DOHH2 (cell line): ENCODE measurements at regions not wholly inside any gene's neighbourhood (a gene's known extent, or its start where the extent isn't known, plus 50 kb on each side); places are given as distances from the start of the nearest gene placed in this dataset.

Experiments used
- H3F3A ChIP-seq: fragments of 200-600 bp; sonication (generic), shearing (Covaris generic); 2 replicates; pipeline ENCODE4 v1.6.0; 2016; ENCODE audit warnings: antibody characterized with exemption, mild to moderate bottlenecking; ENCODE audit not compliant: control insufficient read depth, insufficient read depth
- H3K27ac ChIP-seq: fragments of 200-600 bp; sonication (generic); 2 replicates; pipeline ENCODE4 v1.5.1; 2014; ENCODE audit warnings: low read depth, mild to moderate bottlenecking, low read length, moderate library complexity
- H3K27me3 ChIP-seq: fragments of 200-600 bp; sonication (generic); 2 replicates; pipeline ENCODE4 v1.6.1; 2014; ENCODE audit warnings: mild to moderate bottlenecking, low read length, mixed read lengths; ENCODE audit not compliant: control insufficient read depth
- H3K36me3 ChIP-seq: fragments of 200-600 bp; sonication (generic); 2 replicates; pipeline ENCODE4 v1.6.1; 2014; ENCODE audit warnings: mild to moderate bottlenecking, low read length, moderate library complexity, mixed read lengths; ENCODE audit not compliant: control insufficient read depth
- H3K4me1 ChIP-seq: fragments of 200-600 bp; sonication (generic); 2 replicates; pipeline ENCODE4 v1.6.1; 2014; ENCODE audit warnings: mild to moderate bottlenecking, low read length, mixed read lengths; ENCODE audit not compliant: control insufficient read depth
- H3K4me2 ChIP-seq: fragments of 200-600 bp; sonication (generic); 2 replicates; pipeline ENCODE4 v1.6.0; 2014; ENCODE audit warnings: mild to moderate bottlenecking, low read length, moderate library complexity
- H3K4me3 ChIP-seq: fragments of 200-600 bp; sonication (generic); 2 replicates; pipeline ENCODE4 v1.5.1; 2014; ENCODE audit warnings: mild to moderate bottlenecking, low read length, mixed read lengths
- H3K79me2 ChIP-seq: fragments of 200-600 bp; sonication (generic); 2 replicates; pipeline ENCODE4 v1.6.1; 2014; ENCODE audit warnings: mild to moderate bottlenecking, low read length, mixed read lengths; ENCODE audit not compliant: control insufficient read depth
- H3K9me2 ChIP-seq: fragments of 200-600 bp; sonication (generic); replicated peaks from 2 replicates; pipeline ENCODE4 v1.6.1; 2014; ENCODE audit warnings: mild to moderate bottlenecking, low read length, mixed read lengths; ENCODE audit not compliant: control insufficient read depth
- H3K9me3 ChIP-seq: fragments of 200-600 bp; sonication (generic); 2 replicates; pipeline ENCODE4 v1.6.1; 2014; ENCODE audit warnings: antibody characterized with exemption, low read length, mixed read lengths; ENCODE audit not compliant: control insufficient read depth, insufficient read depth
- H4K20me1 ChIP-seq: fragments of 200-600 bp; sonication (generic); 2 replicates; pipeline ENCODE4 v1.6.0; 2014; ENCODE audit warnings: low read depth, mild to moderate bottlenecking, antibody characterized with exemption, low read length, moderate library complexity; ENCODE audit not compliant: control insufficient read depth, insufficient read depth
- EZH2phosphoT487 ChIP-seq: fragments of 200-600 bp; sonication (generic); IDR thresholded peaks from 2 replicates; pipeline ENCODE4 v1.6.1; 2017; ENCODE audit warnings: borderline replicate concordance, mild to moderate bottlenecking, antibody characterized with exemption, low read length, moderate library complexity, mixed read lengths
- TF ChIP-seq, protein P1 (sequence below): fragments of 200-600 bp; sonication (generic); IDR thresholded peaks from one replicate; pipeline ENCODE4 v1.5.1; 2014; ENCODE audit warnings: antibody characterized with exemption, mild to moderate bottlenecking, low read depth, low read length; ENCODE audit not compliant: poor library complexity, severe bottlenecking

DNA sequence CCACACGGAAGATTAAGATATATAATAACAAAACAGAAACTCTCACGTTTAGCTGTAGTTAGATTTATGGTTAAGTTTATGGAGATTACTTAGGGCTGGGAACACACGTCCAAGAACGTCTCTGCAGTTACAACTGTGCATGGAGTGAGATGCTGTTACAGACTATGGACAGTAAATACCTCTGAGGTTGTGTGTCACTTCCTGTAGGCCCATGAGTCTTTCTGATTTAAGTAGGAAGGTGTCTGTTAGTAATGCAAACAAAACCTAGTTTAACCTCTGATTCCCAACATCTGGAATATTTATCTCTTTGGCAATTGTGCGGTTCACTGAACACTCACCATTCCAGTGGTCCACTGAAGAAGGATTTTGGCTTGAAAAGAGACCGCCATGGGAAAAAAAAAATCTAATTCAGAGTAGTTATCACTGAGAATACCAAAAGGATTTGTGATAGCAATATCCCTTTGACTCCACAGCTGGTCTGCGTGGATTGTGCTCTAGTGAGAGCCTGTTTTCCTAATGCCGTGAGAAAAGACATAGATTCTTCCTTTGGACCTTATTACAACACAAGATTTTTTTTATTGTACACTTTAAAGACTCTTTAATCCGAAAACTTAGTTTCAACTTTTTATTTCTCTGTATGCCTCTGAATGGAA, 478.2 kb upstream of the CITED2 start:
- H3K27ac ChIP-seq: no peak overlapping the region
- TF ChIP-seq EZH2phosphoT487: no peak
- TF ChIP-seq, protein P1, sequence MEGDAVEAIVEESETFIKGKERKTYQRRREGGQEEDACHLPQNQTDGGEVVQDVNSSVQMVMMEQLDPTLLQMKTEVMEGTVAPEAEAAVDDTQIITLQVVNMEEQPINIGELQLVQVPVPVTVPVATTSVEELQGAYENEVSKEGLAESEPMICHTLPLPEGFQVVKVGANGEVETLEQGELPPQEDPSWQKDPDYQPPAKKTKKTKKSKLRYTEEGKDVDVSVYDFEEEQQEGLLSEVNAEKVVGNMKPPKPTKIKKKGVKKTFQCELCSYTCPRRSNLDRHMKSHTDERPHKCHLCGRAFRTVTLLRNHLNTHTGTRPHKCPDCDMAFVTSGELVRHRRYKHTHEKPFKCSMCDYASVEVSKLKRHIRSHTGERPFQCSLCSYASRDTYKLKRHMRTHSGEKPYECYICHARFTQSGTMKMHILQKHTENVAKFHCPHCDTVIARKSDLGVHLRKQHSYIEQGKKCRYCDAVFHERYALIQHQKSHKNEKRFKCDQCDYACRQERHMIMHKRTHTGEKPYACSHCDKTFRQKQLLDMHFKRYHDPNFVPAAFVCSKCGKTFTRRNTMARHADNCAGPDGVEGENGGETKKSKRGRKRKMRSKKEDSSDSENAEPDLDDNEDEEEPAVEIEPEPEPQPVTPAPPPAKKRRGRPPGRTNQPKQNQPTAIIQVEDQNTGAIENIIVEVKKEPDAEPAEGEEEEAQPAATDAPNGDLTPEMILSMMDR: no peak

DNA sequence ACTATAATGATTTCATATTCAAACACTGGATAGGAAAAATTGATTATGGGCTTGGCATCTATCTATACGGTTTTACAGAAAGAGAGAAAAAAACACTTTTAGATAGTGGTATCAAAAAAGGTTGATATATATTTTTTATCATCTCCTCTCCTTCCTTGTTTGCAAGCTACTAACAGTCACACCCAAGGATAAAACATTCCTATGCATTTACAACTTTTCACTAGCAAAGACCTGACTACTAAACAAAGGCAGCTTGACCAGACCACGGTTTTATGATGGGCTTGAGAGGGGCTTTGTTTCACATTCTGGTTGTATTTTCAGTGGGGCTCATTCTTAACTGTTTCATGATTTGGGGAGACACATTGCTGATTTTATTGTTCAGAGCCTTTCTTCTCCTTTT, 477.6 kb upstream of the CITED2 start:
- Histone ChIP-seq H4K20me1 (no peaks in the 10 kb centered on the region), H3K4me3 (no peak overlapping the region), H3K9me3 (no peaks in the 10 kb centered on the region), H3K9me2 (no peaks in the 10 kb centered on the region), H3K4me1 (no peaks in the 10 kb centered on the region), H3K36me3 (no peaks in the 10 kb centered on the region), H3K4me2 (no peak overlapping the region), H3F3A (no peaks in the 10 kb centered on the region), H3K79me2 (no peaks in the 10 kb centered on the region), H3K27ac (no peak overlapping the region), H3K27me3 (no peaks in the 10 kb centered on the region)
- TF ChIP-seq, protein P1: no peak
- no peak for TF ChIP-seq EZH2phosphoT487

More for the DNA sequence above, 478.2 kb upstream of the CITED2 start:
- H3K79me2 ChIP-seq: no peaks in the 10 kb centered on the region
- H3K9me2 ChIP-seq: no peaks in the 10 kb centered on the region
- no peaks in the 10 kb centered on the region for H3K9me3 ChIP-seq
- H3K4me3 ChIP-seq: no peak overlapping the region
- H3K36me3 ChIP-seq: no peaks in the 10 kb centered on the region
- H3K4me2 ChIP-seq: no peak overlapping the region
- no peaks in the 10 kb centered on the region for H3F3A ChIP-seq
- H3K4me1 ChIP-seq: no peaks in the 10 kb centered on the region
- no peaks in the 10 kb centered on the region for H3K27me3 ChIP-seq
- H4K20me1 ChIP-seq: no peaks in the 10 kb centered on the region

DNA sequence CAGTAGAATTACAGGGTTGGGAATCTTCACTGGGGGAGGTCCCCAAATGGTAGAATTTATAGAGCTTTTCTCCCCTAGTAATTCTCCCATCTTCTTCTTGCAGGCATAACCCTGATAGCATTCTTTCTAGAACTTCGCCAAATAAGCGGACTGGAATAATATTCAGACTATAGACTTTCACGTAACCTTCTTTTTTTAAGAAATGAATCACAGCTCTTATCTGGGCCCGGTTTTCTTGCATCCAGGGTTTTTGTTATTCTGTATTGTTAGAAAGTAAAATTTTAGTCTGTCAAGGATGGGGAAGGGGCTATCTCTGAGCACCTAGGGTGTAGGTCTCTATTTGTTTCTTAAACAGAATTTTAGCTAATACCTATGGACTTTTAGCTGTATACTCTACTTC, 476.8 kb upstream of the CITED2 start:
- no peaks in the 10 kb centered on the region for H3K79me2 ChIP-seq
- no peaks in the 10 kb centered on the region for H3K4me1 ChIP-seq
- TF ChIP-seq, protein P1: no peak
- no peak for TF ChIP-seq EZH2phosphoT487
- H3K27ac ChIP-seq: no peak overlapping the region
- no peak overlapping the region for H3K4me3 ChIP-seq
- no peaks in the 10 kb centered on the region for H3F3A ChIP-seq
- H4K20me1 ChIP-seq: no peaks in the 10 kb centered on the region
- H3K9me2 ChIP-seq: no peaks in the 10 kb centered on the region
- H3K27me3 ChIP-seq: no peaks in the 10 kb centered on the region
- H3K4me2 ChIP-seq: no peak overlapping the region
- no peaks in the 10 kb centered on the region for H3K9me3 ChIP-seq
- H3K36me3 ChIP-seq: no peaks in the 10 kb centered on the region
